HG03354 (cell line): ENCODE measurements at regions not wholly inside any gene's neighbourhood (a gene's known extent, or its start where the extent isn't known, plus 50 kb on each side); places are given as distances from the start of the nearest gene placed in this dataset.

Experiments
- ATAC-seq: cut with Tn5 transposase; IDR thresholded peaks from one replicate; pipeline ENCODE4 v1.9.1; 2021; ENCODE audit warnings: mild to moderate bottlenecking; ENCODE audit not compliant: unreplicated experiment, poor library complexity, severe bottlenecking

DNA sequence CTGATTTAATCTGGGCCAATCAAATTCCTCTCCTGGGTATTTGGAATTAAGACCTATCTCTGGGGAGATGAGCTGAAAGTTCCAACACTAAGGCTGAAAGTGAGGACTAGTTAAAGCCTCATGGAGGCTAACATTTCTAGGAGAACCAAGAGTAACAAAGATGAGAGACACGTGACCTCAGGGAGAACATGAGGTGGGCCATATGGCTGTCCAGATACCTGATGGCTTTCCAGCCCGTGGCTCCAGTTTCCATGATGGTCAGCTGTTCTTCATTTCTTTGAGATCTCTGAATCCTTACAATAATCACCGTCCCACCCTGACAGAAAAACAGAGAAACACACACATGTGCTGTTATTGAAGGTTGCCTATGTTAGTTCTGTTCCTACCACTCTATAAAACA is 66.1 kb downstream of the LEPR start:
- ATAC-seq = no peak

DNA sequence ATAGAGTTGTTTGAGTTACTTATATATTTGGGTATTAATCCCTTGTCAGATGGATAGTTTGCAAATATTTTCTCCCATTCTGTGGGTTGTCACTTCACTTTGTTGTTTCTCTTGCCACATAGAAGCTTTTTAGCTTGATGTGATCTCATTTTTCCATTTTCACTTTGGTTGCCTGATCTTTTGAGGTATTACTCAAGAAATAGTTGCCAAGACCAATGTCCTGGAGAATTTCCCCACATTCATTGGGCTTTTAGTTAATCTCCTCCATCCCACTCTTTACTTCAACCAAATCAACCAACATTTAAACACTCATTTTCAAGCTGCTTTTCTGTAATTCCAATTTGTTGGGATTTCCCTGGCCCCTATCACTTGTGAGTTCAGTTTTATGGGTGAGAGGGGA is 69.0 kb downstream of the LEPR start:
- ATAC-seq = no peak

DNA sequence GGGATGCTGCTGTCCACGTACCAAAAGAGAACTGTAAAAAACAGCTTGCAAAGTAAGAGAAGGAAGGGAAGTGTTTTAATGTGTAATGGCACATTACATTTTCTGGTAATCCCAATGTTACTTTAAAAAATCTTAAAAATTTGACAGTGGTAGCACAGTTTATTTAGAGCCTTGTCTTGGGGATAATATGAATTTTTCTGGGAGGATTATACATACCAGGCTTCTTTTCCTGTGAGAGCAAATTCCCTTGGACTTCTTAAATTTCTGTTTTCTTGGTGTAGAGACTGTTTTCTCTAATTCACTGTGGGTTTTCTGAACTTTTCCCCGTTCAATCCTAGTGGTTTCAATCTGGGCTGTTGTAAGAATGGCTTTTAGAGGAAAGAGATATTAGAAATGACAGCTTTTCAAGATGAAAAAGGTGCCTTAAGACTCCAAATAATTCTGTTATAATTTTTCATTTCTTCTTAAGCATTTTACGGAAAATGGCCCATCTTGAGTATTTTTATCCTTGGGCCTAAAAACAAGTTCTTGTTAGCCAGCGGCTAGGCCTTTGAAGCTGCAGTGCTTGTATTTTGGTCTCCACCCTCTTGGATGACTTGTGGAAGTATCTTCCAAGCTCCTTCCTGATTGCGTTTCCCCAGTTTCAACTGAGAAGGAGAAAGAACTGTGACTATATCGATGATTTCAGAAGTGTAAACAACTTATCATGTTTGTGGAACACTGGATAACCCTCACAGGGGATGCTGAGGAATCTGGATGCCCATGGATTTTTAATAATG is 70.0 kb downstream of the LEPR start:
- ATAC-seq = no peak

DNA sequence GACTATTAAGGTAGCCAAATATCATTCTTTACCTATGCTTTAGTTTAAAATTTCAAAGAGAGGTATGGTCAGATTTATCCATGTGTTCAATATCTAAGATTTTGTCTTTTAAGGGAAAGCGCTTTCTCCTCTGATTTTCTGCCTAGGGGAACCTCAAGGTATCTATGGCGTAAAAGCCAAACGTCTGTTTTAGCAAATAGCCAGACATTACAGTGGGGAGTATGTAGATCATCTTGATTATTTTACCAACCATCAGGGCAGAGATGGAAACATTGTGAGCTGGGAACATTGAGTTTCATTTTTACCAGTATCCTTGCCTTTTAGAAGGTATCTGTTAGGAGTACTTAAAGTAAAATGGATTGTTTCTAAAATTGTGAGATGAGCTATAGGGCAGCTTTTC is 71.0 kb downstream of the LEPR start:
- ATAC-seq = no peak

DNA sequence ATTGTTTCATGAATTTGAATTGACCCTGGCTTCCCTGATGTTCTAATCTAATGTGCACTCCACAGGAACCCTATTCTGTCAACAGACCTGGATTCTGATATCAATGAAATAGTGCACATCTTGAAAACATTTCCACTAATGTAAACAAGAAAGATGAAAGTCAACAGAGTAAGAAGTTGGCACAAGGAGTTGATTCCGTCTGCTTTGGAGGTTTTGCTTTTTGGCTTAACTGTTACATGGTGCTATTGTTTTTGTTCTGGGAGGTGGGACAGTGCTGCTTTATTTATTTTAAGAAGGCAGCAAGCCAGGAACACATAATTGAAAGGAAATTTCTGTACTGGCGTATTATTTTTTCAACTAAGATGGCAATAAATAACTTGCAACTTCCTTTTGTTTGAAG is 73.3 kb downstream of the LEPR start:
- no peak for ATAC-seq

DNA sequence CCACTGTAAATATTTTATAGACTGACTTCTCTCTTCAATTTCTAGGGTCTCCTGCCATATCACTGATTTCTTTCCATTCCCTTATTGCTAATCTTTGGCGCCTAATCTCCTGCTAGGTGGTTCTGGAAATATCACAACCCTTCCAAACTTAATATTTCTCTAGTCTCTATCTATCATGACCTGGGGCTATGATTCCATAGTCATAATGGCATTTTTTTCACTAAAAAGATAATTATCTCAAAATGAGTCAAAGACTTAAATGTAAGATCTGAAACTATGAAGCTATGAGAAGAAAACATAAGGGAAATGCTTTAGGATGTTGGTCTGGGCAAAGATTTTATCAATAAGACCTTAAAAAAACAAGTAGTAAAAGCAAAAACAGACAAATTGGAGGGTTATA is 74.2 kb downstream of the LEPR start:
- no peak for ATAC-seq

DNA sequence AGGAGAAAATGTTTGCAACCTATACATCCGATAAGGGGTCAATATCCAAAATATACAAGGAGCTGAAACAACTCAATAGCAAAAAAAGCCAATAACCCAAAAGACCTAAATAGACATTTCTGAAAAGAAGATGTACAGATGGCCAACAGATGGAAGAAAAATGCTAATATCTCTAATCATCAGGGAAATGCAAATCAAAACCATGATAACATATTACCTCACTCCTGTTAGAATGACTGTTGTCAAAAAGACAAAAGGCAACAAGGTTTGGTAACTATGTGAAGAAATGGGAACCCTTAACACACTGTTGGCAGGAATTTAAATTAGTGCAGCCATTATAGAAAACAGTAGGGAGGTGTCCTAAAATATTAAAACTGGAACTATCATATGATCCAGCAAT is 74.7 kb downstream of the LEPR start:
- no peak for ATAC-seq

DNA sequence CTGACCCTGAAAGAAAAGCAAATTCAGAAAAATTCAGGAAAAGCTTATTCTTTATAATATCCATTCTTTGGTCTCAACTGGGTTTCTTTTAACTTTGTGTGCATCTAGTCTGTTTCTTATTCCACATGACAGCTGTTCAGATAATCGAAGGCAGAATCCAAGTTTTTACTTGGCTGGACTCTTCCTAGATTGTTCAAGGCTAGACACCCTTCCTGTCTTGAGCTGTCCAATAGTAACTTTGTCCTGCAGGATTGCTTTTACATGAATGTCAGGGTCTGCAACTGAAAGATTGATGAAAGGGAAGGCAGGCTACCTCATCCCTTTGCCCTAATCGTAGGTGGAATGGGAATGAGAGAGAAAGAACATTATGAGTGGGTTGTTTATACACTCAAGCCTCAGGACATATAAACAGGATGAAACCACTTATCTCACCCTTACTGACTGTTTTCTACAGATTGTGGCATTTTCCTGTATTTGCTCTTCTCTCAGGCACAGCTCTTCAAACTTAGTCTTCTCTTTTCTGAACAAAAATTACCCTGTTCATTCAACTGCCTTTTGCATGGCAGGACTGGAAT is 76.9 kb downstream of the LEPR start:
- no peak for ATAC-seq

DNA sequence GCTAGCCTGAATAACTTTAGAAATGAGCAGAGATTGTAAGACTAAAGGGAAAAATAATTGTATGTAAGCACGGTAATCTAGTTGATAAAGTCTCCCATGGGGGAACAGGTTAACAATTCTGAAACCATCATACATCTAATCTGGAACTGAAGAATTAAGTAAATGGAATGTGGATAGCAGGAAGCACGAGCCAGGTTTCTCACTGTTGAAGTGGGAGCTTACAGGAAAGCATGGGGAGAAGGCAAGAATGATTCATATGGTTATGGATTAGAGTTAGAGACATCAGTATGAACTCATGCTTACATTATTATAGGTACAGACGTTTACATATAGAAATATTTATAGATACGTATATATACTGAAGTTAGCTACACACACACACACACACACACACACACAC is 83.0 kb downstream of the LEPR start:
- ATAC-seq = no peak

DNA sequence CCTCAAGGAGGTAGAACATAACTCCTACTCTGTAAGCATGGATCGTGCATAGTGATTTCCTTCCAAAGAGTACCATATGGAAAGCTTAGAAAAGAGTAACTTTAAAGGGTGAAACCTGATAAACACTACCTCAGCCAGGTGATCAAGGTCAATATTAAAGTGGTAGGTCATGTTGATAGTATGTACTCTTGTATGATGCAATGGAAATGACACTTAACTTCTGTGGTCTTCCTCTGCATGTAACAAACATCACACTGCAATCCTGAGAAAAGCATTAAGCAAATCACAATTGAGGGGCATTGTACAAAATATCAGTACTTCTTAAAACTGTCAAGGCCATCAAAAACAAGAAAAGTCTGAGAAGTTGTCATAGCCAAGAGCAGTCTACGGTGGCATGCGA is 83.8 kb downstream of the LEPR start:
- ATAC-seq = no peak

DNA sequence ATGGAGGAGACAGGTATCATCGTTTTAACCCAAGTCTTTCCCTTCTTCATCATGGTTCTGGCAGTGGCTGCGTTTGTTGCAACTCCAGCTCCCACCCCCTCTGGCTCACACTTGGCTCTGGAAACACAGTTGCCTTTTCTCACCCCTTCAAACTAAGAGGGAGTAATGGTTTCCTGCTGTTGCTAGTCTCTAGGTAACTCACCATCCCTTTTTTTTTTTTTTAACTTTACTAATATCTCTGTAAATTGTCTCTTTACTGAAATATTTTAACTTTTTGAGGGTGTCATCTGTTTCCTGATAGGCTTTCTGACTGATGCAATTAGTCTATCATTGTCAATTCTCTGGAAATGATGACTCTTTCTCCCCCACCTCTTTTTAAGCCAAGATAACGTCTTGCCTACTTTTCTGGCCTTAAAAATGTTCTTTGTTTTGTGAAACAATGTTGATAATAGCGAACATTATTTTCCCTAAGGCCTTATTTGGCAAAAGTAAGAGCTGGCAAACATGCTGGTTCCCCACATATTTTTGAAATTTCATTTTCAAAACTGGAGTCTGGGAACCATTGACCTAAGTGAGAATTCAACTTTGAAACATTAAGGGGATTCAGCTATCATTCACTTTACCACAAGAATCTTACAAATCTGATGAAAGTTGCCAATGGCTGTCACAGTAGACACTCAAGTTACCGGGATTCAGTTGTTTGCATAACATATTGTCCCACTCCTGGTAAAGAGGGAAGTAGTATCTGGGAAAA is 85.3 kb downstream of the LEPR start:
- ATAC-seq = no peak

DNA sequence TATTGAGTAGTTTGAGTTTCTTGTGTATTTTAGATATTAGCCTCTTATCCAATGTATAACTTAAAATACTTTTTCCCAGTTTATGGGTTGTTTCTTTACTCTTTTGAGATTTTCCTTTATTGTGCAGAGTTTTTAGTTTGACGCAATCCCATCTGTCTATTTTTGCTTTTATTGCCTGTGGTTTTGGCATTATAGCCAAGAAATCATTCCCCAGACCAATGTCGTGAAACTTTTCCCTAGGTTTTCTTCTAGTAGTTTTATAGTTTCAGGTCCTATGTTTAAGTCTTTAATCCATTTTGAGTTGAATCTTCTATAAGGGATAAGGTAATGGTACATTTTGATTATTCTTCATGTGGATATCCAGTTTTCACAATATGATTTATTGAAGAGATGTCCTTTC is 87.6 kb downstream of the LEPR start:
- ATAC-seq = no peak

DNA sequence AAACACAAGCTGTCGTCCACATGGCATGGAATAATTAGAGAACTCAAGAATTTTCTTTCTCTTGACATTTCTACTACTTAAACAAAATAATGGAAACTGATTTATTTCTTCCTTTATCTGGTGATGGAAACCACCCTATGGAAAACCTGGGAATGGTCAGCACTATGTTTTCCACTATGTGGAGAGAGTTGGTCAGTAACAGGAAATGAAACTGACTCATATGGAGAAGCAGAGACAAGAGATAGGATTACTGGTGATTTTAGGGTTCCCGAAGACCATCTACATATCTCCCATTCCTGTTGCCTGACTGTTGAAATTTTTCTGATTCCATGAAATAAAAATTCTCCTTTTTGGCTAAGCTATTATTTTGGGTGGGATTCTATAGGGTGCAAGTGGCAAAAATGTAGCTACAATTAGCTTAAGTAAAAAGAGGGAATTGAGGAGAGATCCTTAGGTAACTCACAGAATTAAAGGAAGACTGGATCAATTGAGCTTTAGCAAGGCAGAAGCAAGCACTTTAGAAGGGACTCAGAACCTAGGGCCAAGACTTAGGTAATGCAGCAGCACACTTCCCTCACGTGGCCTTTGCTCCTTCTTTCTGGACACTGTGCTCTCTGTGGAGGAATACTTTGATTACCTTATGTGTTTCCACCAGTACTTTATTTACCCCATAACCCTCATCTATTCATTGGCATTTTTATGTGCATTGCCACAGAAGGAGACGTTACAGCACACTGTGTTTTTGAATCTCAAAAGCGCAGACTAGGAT is 89.6 kb downstream of the LEPR start:
- ATAC-seq = no peak

DNA sequence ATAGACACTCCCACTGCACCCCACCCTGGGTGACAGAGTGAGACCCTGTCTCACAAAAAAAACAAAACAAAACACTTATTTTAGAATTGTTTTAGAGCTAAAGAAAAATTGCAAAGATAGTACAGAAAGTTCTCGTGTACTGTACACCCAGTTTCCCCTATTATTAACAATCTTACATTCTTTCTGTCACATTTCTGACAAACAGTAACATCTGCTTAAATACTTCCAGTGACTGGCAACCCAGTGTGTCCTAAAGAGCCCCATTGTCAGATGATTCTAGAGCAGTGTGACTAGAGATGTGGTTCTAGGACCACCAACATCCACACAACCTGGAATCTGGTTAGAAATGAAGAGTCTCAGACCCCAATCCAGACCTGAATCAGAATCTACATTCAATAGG is 90.5 kb downstream of the LEPR start:
- no peak for ATAC-seq

DNA sequence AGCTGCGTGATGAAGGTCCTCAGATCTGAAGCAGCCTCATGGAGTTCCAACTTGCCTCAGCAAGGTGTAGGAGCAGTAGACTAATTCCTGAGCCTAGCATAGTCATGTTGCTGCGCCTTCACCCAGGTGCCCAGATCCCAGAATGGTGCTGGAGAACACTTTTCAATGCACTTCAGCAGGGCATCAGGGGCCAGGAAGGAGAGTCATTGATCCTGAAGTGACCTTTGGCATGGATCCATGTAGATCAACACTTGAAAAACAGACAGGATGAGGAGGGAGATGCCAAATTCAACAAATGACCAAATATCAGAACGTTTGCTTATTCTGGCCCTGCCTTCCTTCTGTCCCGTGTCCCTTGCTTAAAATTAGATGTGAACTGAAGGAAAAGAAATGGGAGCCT is 91.9 kb downstream of the LEPR start:
- no peak for ATAC-seq

DNA sequence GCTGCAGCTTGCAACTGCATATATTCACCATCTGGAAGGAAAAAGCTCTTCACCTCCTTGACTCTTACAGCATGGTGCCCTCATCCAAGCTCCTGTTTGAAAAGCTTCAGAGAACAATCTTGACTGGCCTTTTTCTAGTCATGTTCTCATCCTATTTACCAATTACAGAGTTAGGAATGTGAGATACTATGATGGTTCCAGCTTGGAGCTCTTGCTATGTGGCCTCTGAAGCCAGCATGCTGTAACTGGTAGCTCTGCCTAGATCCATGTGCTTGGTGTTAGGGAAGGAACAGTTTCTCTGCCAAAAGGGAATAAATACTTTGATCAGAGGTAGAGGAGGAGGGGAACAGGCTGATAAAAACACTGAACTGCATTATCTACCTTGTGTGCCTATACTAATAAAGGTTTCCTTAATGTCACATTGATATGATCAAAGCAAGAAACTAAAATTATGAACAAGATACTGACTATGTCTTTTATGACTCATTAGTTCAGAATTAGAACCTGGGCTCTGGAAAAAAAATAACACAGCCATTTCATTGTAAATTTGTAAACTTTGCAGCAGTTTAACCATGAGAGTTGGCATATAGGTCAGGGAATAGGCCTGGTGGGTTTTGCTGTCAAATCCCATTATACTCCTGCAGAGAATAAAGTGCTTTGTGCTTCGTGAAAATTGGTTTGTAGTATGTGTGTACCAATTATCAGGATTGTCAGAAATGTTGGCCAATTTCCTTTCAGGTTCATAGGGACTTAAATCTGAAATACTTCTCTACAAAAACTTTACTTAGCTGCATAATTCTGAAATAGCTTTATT is 92.7 kb downstream of the LEPR start:
- ATAC-seq = no peak

DNA sequence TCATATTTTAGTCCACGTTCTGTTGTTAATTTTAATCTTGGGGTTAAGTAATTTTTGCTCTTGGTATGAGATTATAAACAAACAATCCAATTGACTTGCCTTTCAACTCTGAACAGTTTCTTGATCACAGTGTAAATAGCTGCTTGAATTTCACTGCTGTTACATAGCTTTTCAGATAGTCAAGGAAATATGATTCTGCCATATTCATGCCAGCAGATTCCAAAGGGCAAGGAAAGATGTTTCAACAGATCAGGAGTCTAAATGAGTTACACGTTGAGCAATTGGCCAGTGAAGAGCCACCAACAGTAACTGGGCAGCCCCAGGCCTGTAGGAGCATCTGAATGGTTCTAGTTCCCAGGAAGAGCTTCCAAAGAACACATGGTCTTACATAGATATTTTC is 93.6 kb downstream of the LEPR start:
- no peak for ATAC-seq

DNA sequence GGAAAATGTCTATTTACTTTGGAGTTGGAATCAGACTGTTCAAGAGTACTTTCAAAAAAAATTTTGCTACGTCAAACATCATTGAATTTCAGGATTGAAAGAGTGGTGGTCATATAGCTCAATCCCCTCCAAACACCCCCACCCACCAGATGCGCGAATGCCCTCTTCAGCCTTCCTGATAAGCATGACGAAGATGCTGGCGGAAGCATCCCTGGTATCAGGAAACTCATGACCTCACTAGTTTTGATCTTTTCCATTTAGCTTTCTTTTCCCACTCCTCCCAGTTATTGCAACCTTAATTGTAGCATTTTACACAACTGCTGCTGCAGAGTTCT is 104.4 kb downstream of the LEPR start:
- no peak for ATAC-seq

DNA sequence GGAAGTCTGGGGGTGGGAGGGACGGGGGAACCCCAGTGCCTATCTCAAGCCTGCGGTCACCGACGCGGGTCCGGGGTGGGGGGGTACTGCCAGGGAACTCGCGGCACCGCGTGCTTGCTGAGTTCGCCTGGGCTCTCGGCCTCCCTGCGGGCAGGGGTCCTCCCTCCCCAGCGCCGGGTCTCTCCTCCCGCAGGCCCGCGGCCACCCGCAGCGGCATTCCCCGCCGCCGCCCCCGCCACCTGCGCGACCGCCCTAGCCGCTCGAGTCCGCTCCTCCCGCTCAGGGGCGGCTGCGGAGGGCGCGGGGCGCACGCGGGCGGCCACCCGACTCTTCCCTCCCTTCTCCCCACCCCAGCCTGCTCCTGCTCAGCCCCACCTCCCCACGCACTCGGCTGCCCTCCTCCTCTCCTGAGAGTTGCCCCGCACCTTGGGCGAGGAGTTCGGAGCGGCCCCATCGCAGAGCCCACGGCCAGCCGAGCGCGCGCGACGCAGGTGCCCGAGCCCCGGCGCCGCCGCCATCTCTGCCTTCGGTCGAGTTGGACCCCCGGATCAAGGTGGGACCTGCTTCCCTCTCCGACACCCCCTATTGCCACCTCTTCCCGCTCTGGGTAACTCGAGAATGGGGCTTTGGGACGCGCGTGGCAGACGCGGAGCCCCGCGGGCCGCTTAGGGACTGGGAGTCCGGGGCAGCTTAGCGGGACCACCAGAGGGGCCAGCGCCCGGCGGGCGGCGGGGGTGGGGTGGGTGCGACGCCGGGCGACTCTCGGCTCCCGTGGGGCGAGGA is 105.0 kb downstream of the LEPR start:
- ATAC-seq = no peak
